IMR-90 (cell line): ENCODE measurements at regions not wholly inside any gene's neighbourhood (a gene's known extent, or its start where the extent isn't known, plus 50 kb on each side); places are given as distances from the start of the nearest gene placed in this dataset.

Source experiments
- ATAC-seq: fragments of 200-7000 bp; cut with Tn5 transposase; 2 replicates; pipeline ENCODE4 v1.9.1; 2020; ENCODE audit warnings: low read depth, mild to moderate bottlenecking, moderate library complexity
- BruUV-seq: library from RNA; stranded (reverse); fragments of 400-500 nt; replicated peaks from 2 replicates; lab custom pipeline; 2021; lab: Mats Ljungman, UMichigan
- CTCF ChIA-PET: fragments of 300-600 bp; formaldehyde crosslinking; extraction: SDS; loops from one replicate; lab custom pipeline; 2021; ENCODE audit warnings: antibody characterized with exemption; lab: Yijun Ruan, JAX
- POLR2A ChIA-PET: fragments of 300-600 bp; sonication (Branson Sonifier 250); formaldehyde crosslinking; loops from one replicate; lab custom pipeline; 2022; ENCODE audit warnings: antibody characterized with exemption; ENCODE audit not compliant: unreplicated experiment; lab: Charles Lee
- DNase-seq: peaks from one replicate; pipeline ENCODE4 v3.0.0; 2013
- H2AFZ ChIP-seq: replicated peaks from 2 replicates; pipeline ENCODE3; 2013; ENCODE audit warnings: low read length, mild to moderate bottlenecking; ENCODE audit not compliant: poor library complexity
- H2AK5ac ChIP-seq: 2 replicates; pipeline ENCODE4 v1.6.1; 2013; ENCODE audit warnings: low read depth, low read length, inconsistent platforms
- H2AK9ac ChIP-seq: replicated peaks from 2 replicates; pipeline ENCODE3; 2013; ENCODE audit warnings: mild to moderate bottlenecking, low read depth, low read length, moderate library complexity; ENCODE audit not compliant: poor library complexity
- H2BK120ac ChIP-seq: 2 replicates; pipeline ENCODE4 v1.6.1; 2013; ENCODE audit warnings: low read depth, low read length, inconsistent platforms
- H2BK15ac ChIP-seq: 3 replicates; pipeline ENCODE4 v1.6.1; 2013; ENCODE audit warnings: low read depth, low read length, inconsistent platforms
- H2BK20ac ChIP-seq: 2 replicates; pipeline ENCODE4 v1.6.1; 2013; ENCODE audit warnings: low read depth, mild to moderate bottlenecking, inconsistent platforms, low read length, moderate library complexity
- H2BK5ac ChIP-seq: 2 replicates; pipeline ENCODE4 v1.6.1; 2013; ENCODE audit warnings: mild to moderate bottlenecking, low read depth, low read length, inconsistent platforms; ENCODE audit not compliant: poor library complexity, severe bottlenecking
- H3K14ac ChIP-seq: replicated peaks from 2 replicates; pipeline ENCODE4 v1.6.1; 2013; ENCODE audit warnings: low read depth, low read length, inconsistent platforms
- H3K18ac ChIP-seq: 2 replicates; pipeline ENCODE4 v1.6.1; 2013; ENCODE audit warnings: low read depth, low read length, control low read depth
- H3K23ac ChIP-seq: 2 replicates; pipeline ENCODE4 v1.6.1; 2013; ENCODE audit warnings: low read depth, low read length, inconsistent platforms
- H3K27ac ChIP-seq: 2 replicates; pipeline ENCODE4 v1.5.1; 2013; ENCODE audit warnings: mild to moderate bottlenecking, control low read depth, low read length; ENCODE audit not compliant: insufficient read depth
- H3K27me3 ChIP-seq: 2 replicates; pipeline ENCODE4 v1.6.1; 2013; ENCODE audit warnings: low read length; ENCODE audit not compliant: control insufficient read depth, insufficient read depth
- H3K36me3 ChIP-seq: 2 replicates; pipeline ENCODE4 v1.6.1; 2013; ENCODE audit warnings: low read length, mixed read lengths; ENCODE audit not compliant: control insufficient read depth, insufficient read depth
- H3K4ac ChIP-seq: 2 replicates; pipeline ENCODE4 v1.6.1; 2013; ENCODE audit warnings: low read depth, low read length, inconsistent platforms
- H3K4me1 ChIP-seq: 2 replicates; pipeline ENCODE4 v1.6.1; 2013; ENCODE audit warnings: low read length, mixed read lengths; ENCODE audit not compliant: control insufficient read depth, insufficient read depth
- H3K4me2 ChIP-seq: 2 replicates; pipeline ENCODE4 v1.6.1; 2013; ENCODE audit warnings: low read depth, mild to moderate bottlenecking, control low read depth, low read length, moderate library complexity
- H3K4me3 ChIP-seq: 2 replicates; pipeline ENCODE4 v1.5.1; 2013; ENCODE audit warnings: low read depth, mild to moderate bottlenecking, control low read depth, low read length, moderate library complexity; ENCODE audit not compliant: insufficient read depth
- H3K56ac ChIP-seq: 2 replicates; pipeline ENCODE4 v1.6.1; 2013; ENCODE audit warnings: low read length, inconsistent platforms; ENCODE audit not compliant: insufficient read depth; ENCODE audit errors: extremely low read depth
- H3K79me1 ChIP-seq, 2 experiments: 2 replicates each; pipeline ENCODE4 v1.6.1; 2013; ENCODE audit warnings: low read length in 2 of 2, inconsistent platforms in 1 of 2, low read depth in 1 of 2
- H3K9ac ChIP-seq: 2 replicates; pipeline ENCODE4 v1.6.1; 2013; ENCODE audit warnings: low read depth, low read length, control low read depth
- H3K9me1 ChIP-seq: 2 replicates; pipeline ENCODE4 v1.6.1; 2013; ENCODE audit warnings: low read length, inconsistent platforms; ENCODE audit not compliant: insufficient read depth
- H3K9me3 ChIP-seq: 2 replicates; pipeline ENCODE4 v1.6.1; 2013; ENCODE audit warnings: low read length; ENCODE audit not compliant: control insufficient read depth, insufficient read depth
- H4K20me1 ChIP-seq: 2 replicates; pipeline ENCODE4 v1.6.1; 2013; ENCODE audit warnings: low read length, inconsistent platforms; ENCODE audit not compliant: insufficient read depth
- H4K5ac ChIP-seq: 2 replicates; pipeline ENCODE4 v1.6.1; 2013; ENCODE audit warnings: mild to moderate bottlenecking, low read depth, low read length, control low read depth
- H4K8ac ChIP-seq, 2 experiments: 2 replicates each; pipeline ENCODE4 v1.6.1; 2013; ENCODE audit warnings: low read depth in 2 of 2, low read length in 2 of 2, control low read depth in 1 of 2, inconsistent platforms in 1 of 2
- H4K91ac ChIP-seq: 2 replicates; pipeline ENCODE4 v1.6.1; 2013; ENCODE audit warnings: low read depth, low read length, inconsistent platforms; ENCODE audit not compliant: insufficient read depth
- CEBPB ChIP-seq: IDR thresholded peaks from 2 replicates; pipeline ENCODE4 v1.6.1; 2012; ENCODE audit warnings: low read depth, low read length, improper control_type of control experiment
- CHD1 ChIP-seq: IDR thresholded peaks from 2 replicates; pipeline ENCODE4 v1.6.1; 2012; ENCODE audit warnings: low read depth, low read length, improper control_type of control experiment
- CTCF ChIP-seq: conservative IDR thresholded peaks from 2 replicates; pipeline ENCODE4 v1.5.1; 2012; ENCODE audit warnings: mild to moderate bottlenecking, low read depth, low read length, improper control_type of control experiment
- ELK1 ChIP-seq: fragments of 150-350 bp; IDR thresholded peaks from 2 replicates; pipeline ENCODE4 v1.6.1; 2016; ENCODE audit warnings: low read depth, mild to moderate bottlenecking, low read length, moderate library complexity, borderline replicate concordance
- FOS ChIP-seq: fragments of 150-350 bp; IDR thresholded peaks from 2 replicates; pipeline ENCODE4 v1.6.1; 2016; ENCODE audit warnings: low read depth, low read length
- MAFK ChIP-seq: IDR thresholded peaks from 2 replicates; pipeline ENCODE4 v1.6.1; 2012; ENCODE audit warnings: low read depth, low read length, improper control_type of control experiment
- MAZ ChIP-seq: IDR thresholded peaks from 2 replicates; pipeline ENCODE4 v1.6.1; 2012; ENCODE audit warnings: low read depth, mild to moderate bottlenecking, low read length, improper control_type of control experiment, moderate library complexity, borderline replicate concordance
- NFE2L2 ChIP-seq: fragments of 150-350 bp; IDR thresholded peaks from 2 replicates; pipeline ENCODE4 v1.6.1; 2016; ENCODE audit warnings: low read depth, mild to moderate bottlenecking, low read length
- POLR2A ChIP-seq: IDR thresholded peaks from 2 replicates; pipeline ENCODE4 v1.6.1; 2012; ENCODE audit warnings: mild to moderate bottlenecking, low read depth, low read length
- RAD21 ChIP-seq: IDR thresholded peaks from 2 replicates; pipeline ENCODE4 v1.6.1; 2012; ENCODE audit warnings: low read length, improper control_type of control experiment
- RCOR1 ChIP-seq: IDR thresholded peaks from 2 replicates; pipeline ENCODE4 v1.6.1; 2012; ENCODE audit warnings: mild to moderate bottlenecking, low read length, improper control_type of control experiment; ENCODE audit not compliant: insufficient replicate concordance
- RFX5 ChIP-seq: IDR thresholded peaks from 2 replicates; pipeline ENCODE4 v1.8.0; 2012; ENCODE audit warnings: low read depth, mild to moderate bottlenecking, low read length, moderate library complexity
- SMC3 ChIP-seq: fragments of 150-350 bp; IDR thresholded peaks from 2 replicates; pipeline ENCODE4 v1.6.1; 2016; ENCODE audit warnings: low read depth, mild to moderate bottlenecking, antibody characterized with exemption, low read length, moderate library complexity
- USF2 ChIP-seq: fragments of 150-350 bp; IDR thresholded peaks from 2 replicates; pipeline ENCODE4 v1.6.1; 2017; ENCODE audit warnings: mild to moderate bottlenecking, antibody characterized with exemption, low read length, low read depth
- dilution Hi-C: fragments of 300-500 bp; cut with HindIII; formaldehyde crosslinking; loops from one replicate; pipeline ENCODE4 v1.14.3; 2018; ENCODE audit warnings: low sequenced_read_pairs; ENCODE audit not compliant: unreplicated experiment
- in situ Hi-C: fragments of 300-500 bp; cut with MboI; formaldehyde crosslinking; loops from 3 replicates; pipeline ENCODE4 v1.14.3; 2019; ENCODE audit warnings: low sequenced_read_pairs, inconsistent platforms, mixed read lengths
- intact Hi-C: fragments of 100-400 bp; cut with micrococcal nuclease; formaldehyde crosslinking; loops from 2 replicates; pipeline ENCODE4 v1.10.0; 2022

GRCh38 chr3:35144011-35144410 is 495.3 kb upstream of the ARPP21 start:
- Histone ChIP-seq H3K9me1 (no peaks in the 10 kb centered on the region), H2AFZ (no peak overlapping the region), H2AK9ac (no peak overlapping the region), H2BK20ac (no peak overlapping the region), H2AK5ac (no peak overlapping the region), H4K91ac (no peak overlapping the region), H3K23ac (no peak overlapping the region), H2BK120ac (no peak overlapping the region), H4K8ac (no peak overlapping the region), H3K4me3 (no peak overlapping the region), H2BK5ac (no peak overlapping the region), H3K18ac (no peak overlapping the region), H3K79me1 (no peaks in the 10 kb centered on the region), H3K56ac (no peak overlapping the region), H3K4ac (no peak overlapping the region), H3K14ac (no peak overlapping the region), H3K4me1 (no peaks in the 10 kb centered on the region), H4K5ac (no peak overlapping the region), H3K9ac (no peak overlapping the region), H3K4me2 (no peak overlapping the region), H3K36me3 (no peaks in the 10 kb centered on the region), H3K27ac (no peak overlapping the region), H3K9me3 (peaks cover 9% of the 10 kb centered on the region; the same call in 1 of the 2 replicates), H2BK15ac (no peak overlapping the region), H3K27me3 (no peaks in the 10 kb centered on the region), H4K20me1 (no peaks in the 10 kb centered on the region)
- no peak for TF ChIP-seq SMC3
- TF ChIP-seq FOS = no peak
- no peak for TF ChIP-seq ELK1
- no peak for TF ChIP-seq RCOR1
- no peak for TF ChIP-seq RFX5
- no peak for TF ChIP-seq NFE2L2
- no peak for TF ChIP-seq CEBPB
- no peak for TF ChIP-seq RAD21
- no peak for TF ChIP-seq CTCF
- TF ChIP-seq POLR2A = no peak
- no peak for TF ChIP-seq MAFK
- no peak for TF ChIP-seq USF2
- no peak for TF ChIP-seq CHD1
- TF ChIP-seq MAZ = no peak
- no peak for ATAC-seq
- POLR2A ChIA-PET = no interaction called here
- BruUV-seq = no TSS peak
- in situ Hi-C loops = no loop called here
- intact Hi-C loops = loop anchor here (10.0 kb wide), 1 partner anchor 319 kb away; no protein-coding TSS in a partner anchor
- no peak for DNase-seq
- dilution Hi-C loops = no loop called here
- CTCF ChIA-PET = no interaction called here
